Aorta (tissue), 5 donors: ENCODE measurements at regions not wholly inside any gene's neighbourhood (a gene's known extent, or its start where the extent isn't known, plus 50 kb on each side); places are given as distances from the start of the nearest gene placed in this dataset.

Experiments used
- ATAC-seq: fragments of 200-7000 bp; cut with Tn5 transposase; one replicate; pipeline ENCODE4 v1.9.1; 2022; ENCODE audit warnings: moderate library complexity; ENCODE audit not compliant: low FRiP score
- DNase-seq, 2 donors: peaks; one replicate each; pipeline ENCODE4 v3.0.0-alpha.2; 2020
- H3K27ac ChIP-seq, 2 donors: one replicate each; pipeline ENCODE4 v1.5.1; 2013; ENCODE audit warnings: low read length in 2 of 2, mild to moderate bottlenecking in 2 of 2, moderate library complexity in 2 of 2, control low read depth in 1 of 2, inconsistent platforms in 1 of 2, low read depth in 1 of 2
- H3K27me3 ChIP-seq, 2 donors: one replicate each; pipeline ENCODE4 v1.6.1; 2013; ENCODE audit warnings: control low read depth in 1 of 2, low read length in 1 of 2, mild to moderate bottlenecking in 1 of 2, moderate library complexity in 1 of 2; ENCODE audit not compliant: insufficient read depth in 2 of 2, control insufficient read depth in 1 of 2
- H3K36me3 ChIP-seq, 2 donors: one replicate each; pipeline ENCODE4 v1.6.1; 2013; ENCODE audit warnings: control low read depth in 1 of 2, low read length in 1 of 2, mild to moderate bottlenecking in 1 of 2; ENCODE audit not compliant: insufficient read depth in 2 of 2, control insufficient read depth in 1 of 2
- H3K4me1 ChIP-seq, 2 donors: one replicate each; pipeline ENCODE4 v1.6.1; 2013; ENCODE audit warnings: low read length in 2 of 2, control low read depth in 1 of 2, mild to moderate bottlenecking in 1 of 2, moderate library complexity in 1 of 2; ENCODE audit not compliant: insufficient read depth in 2 of 2, control insufficient read depth in 1 of 2
- H3K4me3 ChIP-seq, 2 donors: one replicate each; pipeline ENCODE4 v1.5.1; 2013; ENCODE audit warnings: low read length in 2 of 2, control low read depth in 1 of 2, mild to moderate bottlenecking in 1 of 2
- H3K9me3 ChIP-seq: one replicate; pipeline ENCODE4 v1.6.1; 2013; ENCODE audit warnings: mild to moderate bottlenecking, low read length; ENCODE audit not compliant: control insufficient read depth
- WGBS, 2 donors: extraction: QIAGEN DNeasy Blood & Tissue Kit; methylation state at CpG; one replicate each; pipeline ENCODE4 v1.1.7; 2013; 5-methylcytosine and 5-hydroxymethylcytosine counted together
- intact Hi-C, 2 donors: fragments of 100-400 bp; cut with DNase I; formaldehyde crosslinking; loops; one replicate each; pipeline versions ENCODE4 v1.14.2 to v1.15.0; 2022
- donor health status: healthy with polysubstance abuse.
- donor health status: Bipolar disorder and iron deficiency.
- donor health status: DM: no; HTN: no; CAD: no.
- donor health status: DM: no; HTN: no; CAD: no.
- donor health status: DM: yes; HTN: yes; CAD: no.

- H3K9me3 ChIP-seq = no peaks in the 10 kb centered on the region
- intact Hi-C loops = no loop called here
- ATAC-seq = no peak
These were observed 77.8 kb upstream of the CADM1 start for GRCh38 chr11:115581871-115582639.

GRCh38 chr11:115580927-115581680 lies 76.9 kb upstream of the CADM1 start:
- H3K4me3 ChIP-seq = no peak overlapping the region
- no peak for DNase-seq
- H3K27me3 ChIP-seq = no peaks in the 10 kb centered on the region
- intact Hi-C loops = no loop called here
- H3K27ac ChIP-seq = no peak overlapping the region
- no peaks in the 10 kb centered on the region for H3K9me3 ChIP-seq
- H3K36me3 ChIP-seq = no peaks in the 10 kb centered on the region
- H3K4me1 ChIP-seq = no peaks in the 10 kb centered on the region
- WGBS, 2 donors = 26 to 38% methylated on average over 7 of the region's 7 CpGs
- no peak for ATAC-seq

More at GRCh38 chr11:115581871-115582639, 77.8 kb upstream of the CADM1 start:
- no peak overlapping the region for H3K27ac ChIP-seq
- 64 to 72% methylated on average over 20 of the region's 20 CpGs for WGBS, 2 donors
- no peaks in the 10 kb centered on the region for H3K4me1 ChIP-seq
- H3K4me3 ChIP-seq = no peak overlapping the region
- no peak for DNase-seq
- no peaks in the 10 kb centered on the region for H3K36me3 ChIP-seq
- no peaks in the 10 kb centered on the region for H3K27me3 ChIP-seq

GRCh38 chr11:115580416-115580815 lies 76.2 kb upstream of the CADM1 start:
- intact Hi-C loops = no loop called here
- no peak for ATAC-seq
- no peak for DNase-seq
- H3K4me1 ChIP-seq = no peaks in the 10 kb centered on the region
- H3K27me3 ChIP-seq = no peaks in the 10 kb centered on the region
- no peaks in the 10 kb centered on the region for H3K9me3 ChIP-seq
- WGBS, 2 donors = 81 to 87% methylated on average over 4 of the region's 4 CpGs
- no peaks in the 10 kb centered on the region for H3K36me3 ChIP-seq
- H3K27ac ChIP-seq = no peak overlapping the region
- H3K4me3 ChIP-seq = no peak overlapping the region

GRCh38 chr11:115579181-115579825 lies 75.1 kb upstream of the CADM1 start:
- no peaks in the 10 kb centered on the region for H3K9me3 ChIP-seq
- no peak for ATAC-seq
- no peaks in the 10 kb centered on the region for H3K36me3 ChIP-seq
- H3K27me3 ChIP-seq = no peaks in the 10 kb centered on the region
- no peak overlapping the region for H3K4me3 ChIP-seq
- 90% methylated on average over 5 of the region's 5 CpGs for WGBS, 2 donors
- DNase-seq = no peak
- intact Hi-C loops = no loop called here
- no peak overlapping the region for H3K27ac ChIP-seq
- H3K4me1 ChIP-seq = no peaks in the 10 kb centered on the region

- no peaks in the 10 kb centered on the region for H3K9me3 ChIP-seq
- ATAC-seq = no peak
- H3K4me3 ChIP-seq = no peak overlapping the region
- no peaks in the 10 kb centered on the region for H3K27me3 ChIP-seq
- intact Hi-C loops = no loop called here
- H3K36me3 ChIP-seq = no peaks in the 10 kb centered on the region
- DNase-seq = no peak
- H3K27ac ChIP-seq = no peak overlapping the region
- no peaks in the 10 kb centered on the region for H3K4me1 ChIP-seq
These were observed 74.1 kb upstream of the CADM1 start for GRCh38 chr11:115578275-115578674.

GRCh38 chr11:115577701-115578100 lies 73.5 kb upstream of the CADM1 start:
- Histone ChIP-seq H3K27me3 (no peaks in the 10 kb centered on the region), H3K27ac (no peak overlapping the region), H3K9me3 (no peaks in the 10 kb centered on the region), H3K4me3 (no peak overlapping the region), H3K4me1 (no peaks in the 10 kb centered on the region), H3K36me3 (no peaks in the 10 kb centered on the region)
- ATAC-seq (no peak), DNase-seq (no peak)
- 81 to 96% methylated on average over 3 of the region's 3 CpGs for WGBS, 2 donors
- intact Hi-C loops = no loop called here

- DNase-seq (no peak), ATAC-seq (no peak)
- H3K27me3 ChIP-seq = no peaks in the 10 kb centered on the region
- no peaks in the 10 kb centered on the region for H3K4me1 ChIP-seq
- no peaks in the 10 kb centered on the region for H3K36me3 ChIP-seq
- H3K4me3 ChIP-seq = no peak overlapping the region
- H3K9me3 ChIP-seq = no peaks in the 10 kb centered on the region
- intact Hi-C loops = no loop called here
- no peak overlapping the region for H3K27ac ChIP-seq
- WGBS, 2 donors = 89 to 93% methylated on average over 6 of the region's 6 CpGs
These were observed 72.6 kb upstream of the CADM1 start for GRCh38 chr11:115576606-115577380.

GRCh38 chr11:115572551-115572950 lies 68.3 kb upstream of the CADM1 start:
- intact Hi-C loops = no loop called here
- H3K4me1 ChIP-seq = no peaks in the 10 kb centered on the region
- H3K27ac ChIP-seq = no peak overlapping the region
- H3K4me3 ChIP-seq = no peak overlapping the region
- no peaks in the 10 kb centered on the region for H3K9me3 ChIP-seq
- DNase-seq (no peak), ATAC-seq (no peak)
- 96 to 97% methylated on average over 5 of the region's 5 CpGs for WGBS, 2 donors
- no peaks in the 10 kb centered on the region for H3K27me3 ChIP-seq
- no peaks in the 10 kb centered on the region for H3K36me3 ChIP-seq
